ENCODE measurements at regions not wholly inside any gene's neighbourhood (a gene's known extent, or its start where the extent isn't known, plus 50 kb on each side); places are given as distances from the start of the nearest gene placed in this dataset.

DNA sequence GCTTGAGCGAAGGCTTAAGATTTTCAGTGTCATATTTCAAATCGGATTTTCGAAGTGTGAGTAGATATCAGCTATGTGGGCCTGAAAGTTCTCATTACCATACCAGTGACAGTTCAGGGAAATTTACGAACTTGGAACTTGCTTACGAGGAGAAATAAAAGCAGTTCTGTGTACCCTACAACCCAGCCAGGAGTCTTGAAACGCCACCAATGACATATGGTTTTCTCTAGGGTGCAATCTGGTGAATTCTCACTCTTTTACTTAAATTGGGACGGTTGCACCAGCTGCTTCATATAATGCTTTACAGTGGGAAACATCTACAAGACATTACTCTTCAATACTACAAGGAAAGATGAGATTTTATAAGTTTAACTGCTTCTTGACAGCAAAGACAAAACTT lies 253.6 kb upstream of the FOXK1 start:
- TF ChIP-seq, protein P1, sequence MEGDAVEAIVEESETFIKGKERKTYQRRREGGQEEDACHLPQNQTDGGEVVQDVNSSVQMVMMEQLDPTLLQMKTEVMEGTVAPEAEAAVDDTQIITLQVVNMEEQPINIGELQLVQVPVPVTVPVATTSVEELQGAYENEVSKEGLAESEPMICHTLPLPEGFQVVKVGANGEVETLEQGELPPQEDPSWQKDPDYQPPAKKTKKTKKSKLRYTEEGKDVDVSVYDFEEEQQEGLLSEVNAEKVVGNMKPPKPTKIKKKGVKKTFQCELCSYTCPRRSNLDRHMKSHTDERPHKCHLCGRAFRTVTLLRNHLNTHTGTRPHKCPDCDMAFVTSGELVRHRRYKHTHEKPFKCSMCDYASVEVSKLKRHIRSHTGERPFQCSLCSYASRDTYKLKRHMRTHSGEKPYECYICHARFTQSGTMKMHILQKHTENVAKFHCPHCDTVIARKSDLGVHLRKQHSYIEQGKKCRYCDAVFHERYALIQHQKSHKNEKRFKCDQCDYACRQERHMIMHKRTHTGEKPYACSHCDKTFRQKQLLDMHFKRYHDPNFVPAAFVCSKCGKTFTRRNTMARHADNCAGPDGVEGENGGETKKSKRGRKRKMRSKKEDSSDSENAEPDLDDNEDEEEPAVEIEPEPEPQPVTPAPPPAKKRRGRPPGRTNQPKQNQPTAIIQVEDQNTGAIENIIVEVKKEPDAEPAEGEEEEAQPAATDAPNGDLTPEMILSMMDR (tag by site-specific recombination; IDR thresholded peaks at IDR 0.05), result no peak
- TF ChIP-seq ZNF792 (tag by site-specific recombination; IDR thresholded peaks at IDR 0.05), result no peak
- no peak for TF ChIP-seq ZSCAN16 (tag by site-specific recombination; IDR thresholded peaks at IDR 0.05)
- TF ChIP-seq, protein P2, sequence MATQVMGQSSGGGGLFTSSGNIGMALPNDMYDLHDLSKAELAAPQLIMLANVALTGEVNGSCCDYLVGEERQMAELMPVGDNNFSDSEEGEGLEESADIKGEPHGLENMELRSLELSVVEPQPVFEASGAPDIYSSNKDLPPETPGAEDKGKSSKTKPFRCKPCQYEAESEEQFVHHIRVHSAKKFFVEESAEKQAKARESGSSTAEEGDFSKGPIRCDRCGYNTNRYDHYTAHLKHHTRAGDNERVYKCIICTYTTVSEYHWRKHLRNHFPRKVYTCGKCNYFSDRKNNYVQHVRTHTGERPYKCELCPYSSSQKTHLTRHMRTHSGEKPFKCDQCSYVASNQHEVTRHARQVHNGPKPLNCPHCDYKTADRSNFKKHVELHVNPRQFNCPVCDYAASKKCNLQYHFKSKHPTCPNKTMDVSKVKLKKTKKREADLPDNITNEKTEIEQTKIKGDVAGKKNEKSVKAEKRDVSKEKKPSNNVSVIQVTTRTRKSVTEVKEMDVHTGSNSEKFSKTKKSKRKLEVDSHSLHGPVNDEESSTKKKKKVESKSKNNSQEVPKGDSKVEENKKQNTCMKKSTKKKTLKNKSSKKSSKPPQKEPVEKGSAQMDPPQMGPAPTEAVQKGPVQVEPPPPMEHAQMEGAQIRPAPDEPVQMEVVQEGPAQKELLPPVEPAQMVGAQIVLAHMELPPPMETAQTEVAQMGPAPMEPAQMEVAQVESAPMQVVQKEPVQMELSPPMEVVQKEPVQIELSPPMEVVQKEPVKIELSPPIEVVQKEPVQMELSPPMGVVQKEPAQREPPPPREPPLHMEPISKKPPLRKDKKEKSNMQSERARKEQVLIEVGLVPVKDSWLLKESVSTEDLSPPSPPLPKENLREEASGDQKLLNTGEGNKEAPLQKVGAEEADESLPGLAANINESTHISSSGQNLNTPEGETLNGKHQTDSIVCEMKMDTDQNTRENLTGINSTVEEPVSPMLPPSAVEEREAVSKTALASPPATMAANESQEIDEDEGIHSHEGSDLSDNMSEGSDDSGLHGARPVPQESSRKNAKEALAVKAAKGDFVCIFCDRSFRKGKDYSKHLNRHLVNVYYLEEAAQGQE (tag by site-specific recombination; IDR thresholded peaks at IDR 0.05), result no peak

Data from HEK293 (cell line).